Posterior vena cava (tissue), 2 donors: ENCODE measurements at regions not wholly inside any gene's neighbourhood (a gene's known extent, or its start where the extent isn't known, plus 50 kb on each side); places are given as distances from the start of the nearest gene placed in this dataset.
A peak's percentile ranks its signal among the peaks of the same experiment; 100 is the strongest.

ENCODE experiments used
- DNase-seq: peaks from one replicate; pipeline ENCODE4 v3.0.0-alpha.2; 2020; ENCODE audit warnings: low spot score
- intact Hi-C, 2 donors: fragments of 100-400 bp; cut with DNase I; formaldehyde crosslinking; loops; one replicate each; pipeline versions ENCODE4 v1.14.1 to v1.14.2; 2022 to 2023
- donor health status: DM: yes; HTN: yes; CAD: no.
- donor health status: DM: yes; HTN: yes; CAD: no.

DNA sequence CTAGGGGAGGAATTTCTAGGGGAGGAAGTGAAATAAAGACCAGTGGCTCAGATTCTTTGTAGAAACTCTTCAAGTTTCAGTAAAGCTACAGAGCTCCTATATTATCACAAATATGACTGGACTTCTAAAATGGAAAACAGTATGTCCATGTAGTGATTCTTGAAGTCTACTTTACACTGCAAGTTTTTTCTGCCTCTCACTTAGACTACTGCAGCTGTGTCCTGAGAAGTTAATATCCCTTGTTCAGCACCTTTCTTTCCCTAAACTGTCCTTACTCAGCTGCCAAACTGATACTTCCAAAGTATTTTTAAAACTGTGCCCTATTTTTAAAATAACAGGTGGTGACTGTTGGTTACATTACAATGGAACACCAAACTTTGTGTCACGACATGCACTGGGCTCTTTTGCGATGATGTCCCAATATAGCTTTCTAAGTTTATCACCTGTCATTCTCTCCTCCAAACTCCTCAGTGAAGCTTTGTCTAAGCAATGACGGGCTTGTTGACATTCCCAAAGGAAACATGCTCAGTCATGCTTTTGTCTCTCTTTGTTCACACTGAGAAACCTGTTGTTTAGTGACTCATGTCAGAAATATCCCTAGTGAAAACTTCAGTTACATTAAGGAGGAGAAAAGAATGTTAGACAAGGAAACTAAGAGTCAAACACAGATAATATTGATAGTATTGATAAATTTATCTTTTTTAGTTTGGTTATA is 341.1 kb downstream of the ARL6IP6 start:
- no peak for DNase-seq
- intact Hi-C loops = no loop called here

DNA sequence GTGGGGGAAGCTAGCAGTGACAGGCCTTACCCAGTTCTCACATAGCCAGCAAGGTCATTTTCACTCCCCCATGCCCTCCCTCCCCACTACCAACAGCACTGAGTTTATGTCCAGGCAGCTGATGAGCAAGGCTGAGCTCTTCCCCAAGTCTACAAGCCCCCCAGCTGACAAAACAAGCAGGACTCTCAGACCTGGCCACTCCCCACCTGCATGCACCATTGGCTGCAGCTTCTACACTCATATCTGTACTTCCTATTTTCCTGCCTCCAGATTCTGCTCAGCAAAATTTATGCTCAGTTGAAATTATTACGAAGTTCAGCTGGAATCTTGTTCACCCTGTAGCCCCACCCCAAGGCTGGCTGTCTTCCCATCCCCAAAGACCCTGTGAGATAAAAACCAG is 339.3 kb downstream of the ARL6IP6 start:
- DNase-seq = no peak
- intact Hi-C loops = no loop called here

DNA sequence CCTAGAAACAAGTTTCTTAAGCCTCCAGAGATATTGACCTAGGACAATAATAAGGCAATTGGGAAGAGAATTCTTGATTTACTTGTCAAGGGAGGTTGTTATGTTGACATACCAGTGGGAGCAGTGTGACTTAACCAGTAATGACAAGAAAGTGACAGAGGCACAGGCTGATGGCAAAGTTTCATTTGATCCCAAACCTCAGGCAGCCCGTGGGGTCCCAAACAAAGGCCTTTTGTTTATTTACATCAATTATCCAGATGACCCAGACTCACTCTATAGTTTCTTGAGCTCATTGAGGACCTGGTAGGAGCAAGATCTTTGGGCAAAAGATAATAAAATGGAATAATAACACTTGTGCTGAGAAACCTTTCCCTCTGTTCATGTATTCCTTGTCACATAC is 336.8 kb downstream of the ARL6IP6 start:
- intact Hi-C loops = no loop called here
- DNase-seq = no peak

DNA sequence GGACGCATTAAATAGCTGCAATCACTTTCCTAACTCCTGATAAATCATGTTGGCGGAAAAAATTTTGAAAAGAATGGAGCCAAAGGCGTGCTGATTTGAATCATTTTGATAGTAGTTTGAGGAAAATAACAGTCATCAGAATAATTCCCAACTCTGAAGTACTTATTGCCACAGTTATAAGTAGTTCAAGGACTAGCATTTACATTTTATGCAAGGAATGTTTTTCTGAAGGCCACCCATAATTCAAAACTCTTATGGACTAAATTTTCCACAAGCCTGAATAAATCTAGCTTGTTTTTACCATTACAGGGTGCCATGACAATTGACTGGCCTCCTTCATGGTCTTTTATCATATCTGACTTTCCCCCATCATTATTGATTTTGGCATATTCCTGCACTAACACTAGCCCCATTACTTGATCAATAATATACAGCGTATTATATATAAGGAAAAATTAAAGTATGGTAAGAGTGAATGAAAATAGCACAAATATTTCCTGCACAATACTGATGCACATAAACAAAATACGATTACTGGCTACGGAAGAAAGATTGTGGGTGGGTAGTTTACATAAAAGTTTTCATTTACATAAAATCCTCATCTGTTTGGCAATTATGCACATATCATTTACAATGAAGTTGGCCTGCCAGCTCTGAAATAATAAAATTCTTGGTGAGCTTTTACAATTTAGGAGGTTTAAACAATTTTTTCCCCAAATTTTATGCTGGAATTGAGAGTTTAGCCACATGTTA is 334.6 kb downstream of the ARL6IP6 start:
- intact Hi-C loops = no loop called here
- DNase-seq = no peak

DNA sequence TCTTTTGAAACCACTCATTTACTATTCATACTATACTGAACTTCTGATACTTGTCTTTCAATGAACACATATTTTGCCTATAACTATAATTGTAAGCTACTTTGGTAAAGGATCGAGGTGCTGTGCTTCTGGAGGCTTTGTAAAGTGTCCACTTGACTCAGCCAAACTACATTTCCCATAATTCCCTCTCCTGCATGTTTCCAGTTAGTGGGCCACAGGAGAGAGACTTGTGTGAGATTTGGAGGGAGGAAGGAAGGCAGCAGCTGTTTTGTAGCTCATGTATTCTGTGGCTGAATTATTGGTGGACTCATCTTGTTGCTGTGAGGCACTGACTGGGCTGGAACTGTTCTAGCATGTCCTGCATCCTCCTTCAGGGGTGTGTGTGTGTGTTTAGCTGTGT is 328.8 kb downstream of the ARL6IP6 start:
- DNase-seq = no peak
- intact Hi-C loops = no loop called here

DNA sequence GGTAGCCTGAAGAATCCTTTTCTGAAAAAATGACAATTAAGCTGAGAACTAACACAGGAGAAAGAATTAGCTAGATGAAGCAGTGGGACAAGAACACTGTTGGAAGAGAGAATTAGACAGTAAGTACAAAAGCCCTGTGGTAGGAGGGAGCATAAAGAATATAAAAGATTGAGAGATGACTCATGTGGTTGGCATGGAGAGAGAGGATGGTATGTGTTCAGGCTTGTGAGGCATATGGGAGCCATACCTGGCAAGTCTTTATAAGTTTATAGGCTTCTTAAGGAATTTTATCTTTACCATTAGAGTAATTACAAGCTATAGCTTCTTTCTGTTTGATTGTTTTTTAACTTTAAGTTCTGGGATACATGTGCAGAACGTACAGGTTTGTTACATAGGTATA is 325.0 kb downstream of the ARL6IP6 start:
- intact Hi-C loops = loop anchor here in 1 of 2 donors (5.0 kb wide), 1 partner anchor 254 kb away; no protein-coding TSS in a partner anchor
- no peak for DNase-seq

DNA sequence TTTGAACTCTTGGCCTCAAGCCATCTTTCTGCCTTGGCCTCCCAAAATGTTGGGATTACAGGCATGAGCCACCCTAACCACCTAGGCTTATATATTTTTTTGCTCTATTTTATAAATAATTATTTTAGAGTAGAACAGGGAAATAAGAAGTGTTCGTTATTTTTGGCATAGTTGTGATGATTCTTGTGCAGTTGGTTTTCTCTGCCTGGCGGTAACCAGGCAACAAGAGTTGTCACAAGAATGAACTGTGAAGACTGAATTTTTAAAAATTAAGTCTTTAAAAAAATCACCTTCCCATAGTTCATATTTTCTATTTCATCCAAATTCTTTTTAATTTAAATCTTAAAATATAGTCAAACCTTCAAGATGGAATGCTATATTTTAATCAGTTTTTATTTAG is 310.2 kb downstream of the ARL6IP6 start:
- no peak for DNase-seq
- intact Hi-C loops = no loop called here

DNA sequence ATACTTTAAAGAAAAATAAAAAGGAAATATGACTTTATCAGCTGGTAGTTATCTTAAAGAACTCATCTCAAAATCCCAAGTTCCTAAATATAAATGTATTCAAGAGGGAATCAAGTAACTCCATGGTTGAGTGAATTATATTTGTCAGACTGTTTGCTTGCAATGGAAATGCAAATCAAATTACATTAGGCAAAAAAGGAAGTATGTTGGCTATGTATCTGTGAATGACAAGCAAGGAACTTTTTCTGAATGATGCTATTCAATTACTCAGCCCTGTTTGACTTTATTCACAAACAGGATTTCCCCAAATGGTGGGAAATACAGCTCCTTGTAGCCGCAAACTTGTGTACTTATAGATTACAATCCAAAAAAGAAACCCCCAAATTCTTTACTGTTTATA is 309.1 kb downstream of the ARL6IP6 start:
- DNase-seq = no peak
- intact Hi-C loops = no loop called here

DNA sequence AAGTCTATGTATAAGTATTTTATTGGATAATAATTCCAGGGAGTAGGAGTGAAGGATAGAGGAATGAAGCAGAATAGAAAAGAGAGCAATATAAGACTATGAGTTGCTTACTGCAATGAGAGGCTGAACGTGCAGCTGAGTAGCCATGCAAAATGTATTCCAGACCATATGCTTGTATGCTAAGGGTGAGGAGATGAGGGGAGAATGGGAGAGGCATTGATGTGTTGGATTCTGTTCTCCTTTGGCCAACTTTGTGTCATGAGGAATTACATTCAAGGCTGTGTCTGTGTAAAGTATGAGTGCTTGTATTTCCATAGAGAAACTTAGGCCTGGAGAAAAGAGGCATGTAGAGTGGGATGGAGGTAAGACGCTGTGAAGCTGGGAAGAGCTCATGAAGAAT is 301.8 kb downstream of the ARL6IP6 start:
- DNase-seq = no peak
- intact Hi-C loops = no loop called here

DNA sequence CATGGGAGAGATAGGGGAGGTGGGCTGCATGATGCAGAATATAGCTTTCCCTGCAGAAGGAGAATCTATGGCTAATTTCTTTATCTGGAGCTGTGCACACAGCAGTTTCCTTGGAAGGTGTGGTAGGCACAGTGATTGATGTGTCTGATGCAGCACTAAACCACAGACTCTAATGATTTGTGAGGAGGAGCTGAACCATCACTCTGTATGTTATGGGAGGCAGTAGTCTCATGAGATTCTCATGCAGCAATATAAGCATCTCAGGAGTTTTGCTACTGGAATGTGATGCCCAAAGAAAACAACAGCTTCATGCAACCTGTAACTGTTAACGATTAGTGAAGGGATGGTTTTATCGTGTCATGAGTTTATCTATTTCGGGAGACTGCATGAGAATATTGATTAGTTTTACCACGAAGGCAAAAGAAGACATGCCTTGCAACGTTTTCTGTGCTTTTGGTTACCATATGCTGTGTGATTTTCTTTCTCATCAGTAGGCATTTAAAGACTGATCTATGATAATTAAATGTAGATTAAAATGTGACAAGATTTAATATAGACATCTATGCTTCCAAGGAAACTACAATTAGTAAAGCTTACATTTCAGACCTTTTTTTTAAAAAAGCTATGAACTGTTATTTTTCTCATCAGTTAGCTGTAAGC is 286.8 kb downstream of the ARL6IP6 start:
- intact Hi-C loops = no loop called here
- DNase-seq = no peak

DNA sequence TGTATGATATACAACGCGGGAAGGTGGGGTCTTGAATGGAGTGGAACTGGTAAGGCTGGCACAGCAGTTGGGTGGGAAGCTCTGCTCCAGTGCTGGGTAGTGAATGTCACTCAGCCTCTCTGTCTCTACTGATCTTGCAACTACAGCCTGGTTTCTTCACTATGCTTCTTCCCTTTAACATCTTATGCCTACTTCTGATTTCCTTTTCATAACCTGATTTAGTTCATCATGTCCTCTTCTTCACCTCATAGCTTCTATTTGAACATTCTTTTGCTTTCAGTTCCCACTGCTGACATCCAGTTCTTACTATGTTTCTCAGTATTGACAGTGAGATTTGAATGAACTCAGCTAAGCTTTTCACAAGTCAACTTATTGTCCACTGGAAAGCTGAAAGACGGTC is 286.2 kb downstream of the ARL6IP6 start:
- peak; percentile 34 for DNase-seq
- intact Hi-C loops = no loop called here

DNA sequence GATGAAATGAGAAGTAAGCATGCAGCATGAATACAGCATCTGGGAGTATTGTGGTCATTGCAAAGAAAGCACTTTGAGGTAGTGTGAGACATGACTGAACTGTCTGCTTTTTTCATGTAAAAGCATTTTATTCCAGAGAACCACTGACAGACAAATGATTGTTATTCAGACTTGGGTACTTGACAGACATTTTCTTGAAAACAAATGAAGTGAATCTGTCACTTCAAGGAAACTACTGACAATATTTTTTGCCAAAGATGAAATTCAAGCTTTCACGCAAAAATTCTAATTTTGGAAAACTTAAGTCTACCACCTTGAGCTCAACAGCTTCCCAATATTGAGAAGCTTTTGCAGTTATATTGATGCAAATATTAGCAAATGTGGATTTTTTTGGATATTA is 255.7 kb downstream of the ARL6IP6 start:
- intact Hi-C loops = no loop called here
- DNase-seq = no peak

DNA sequence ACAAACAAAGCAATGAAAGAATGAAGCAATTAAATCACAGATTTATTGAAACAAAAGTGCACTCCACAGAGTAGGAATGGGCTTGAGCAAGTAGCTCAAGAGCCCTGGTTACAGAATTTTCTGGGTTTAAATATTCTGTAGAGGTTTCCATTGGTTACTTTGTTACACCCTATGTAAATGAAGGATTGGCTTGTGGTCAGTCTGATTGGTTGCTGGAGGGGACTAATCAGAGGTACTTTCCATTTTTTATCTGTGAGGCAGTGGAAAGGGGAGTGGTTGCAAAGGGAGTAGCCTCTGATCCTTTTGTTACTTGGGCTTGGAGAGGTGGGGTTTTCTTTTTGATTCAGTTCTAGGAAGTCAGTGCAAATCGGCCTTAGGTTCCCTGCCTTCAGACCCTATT is 253.3 kb downstream of the ARL6IP6 start:
- DNase-seq = no peak
- intact Hi-C loops = no loop called here

DNA sequence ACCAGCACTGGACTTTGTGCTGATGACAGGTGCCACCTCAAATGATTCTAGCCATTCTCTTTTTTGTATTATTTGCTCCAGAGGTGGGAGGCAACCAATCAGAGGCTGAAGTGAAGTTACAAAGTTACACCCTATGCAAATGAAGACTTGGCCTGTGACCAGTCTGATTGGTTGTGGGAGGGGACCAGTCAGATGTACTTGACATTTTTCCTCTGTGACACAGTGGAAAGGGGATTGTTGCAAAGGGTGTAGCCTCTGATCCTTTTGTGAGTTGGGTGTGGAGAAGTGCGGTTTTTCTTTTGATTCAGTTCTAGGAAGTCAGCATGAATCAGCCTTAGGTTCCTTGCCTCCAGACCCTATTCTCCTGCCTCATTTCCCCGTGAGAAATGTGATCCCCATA is 244.0 kb downstream of the ARL6IP6 start:
- DNase-seq = no peak
- intact Hi-C loops = no loop called here

DNA sequence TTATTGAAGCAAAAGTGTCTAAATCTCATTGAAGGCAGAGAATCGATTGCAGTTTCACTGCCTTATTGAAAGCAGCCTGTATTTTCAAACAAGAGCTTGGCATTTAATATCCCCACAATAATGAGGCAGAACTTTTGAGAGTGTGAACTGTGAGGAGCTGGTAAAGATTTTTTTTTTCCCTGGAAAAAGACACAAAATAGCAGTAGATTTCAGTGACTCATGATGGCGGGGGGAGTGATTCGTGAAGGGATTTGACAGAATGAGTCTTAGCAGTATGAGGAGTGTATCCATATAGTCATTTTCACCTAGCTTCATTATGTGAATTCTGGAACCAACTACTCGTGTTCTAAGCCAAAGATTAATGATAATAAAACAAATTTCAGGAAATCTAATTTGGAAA is 242.9 kb downstream of the ARL6IP6 start:
- intact Hi-C loops = no loop called here
- no peak for DNase-seq

DNA sequence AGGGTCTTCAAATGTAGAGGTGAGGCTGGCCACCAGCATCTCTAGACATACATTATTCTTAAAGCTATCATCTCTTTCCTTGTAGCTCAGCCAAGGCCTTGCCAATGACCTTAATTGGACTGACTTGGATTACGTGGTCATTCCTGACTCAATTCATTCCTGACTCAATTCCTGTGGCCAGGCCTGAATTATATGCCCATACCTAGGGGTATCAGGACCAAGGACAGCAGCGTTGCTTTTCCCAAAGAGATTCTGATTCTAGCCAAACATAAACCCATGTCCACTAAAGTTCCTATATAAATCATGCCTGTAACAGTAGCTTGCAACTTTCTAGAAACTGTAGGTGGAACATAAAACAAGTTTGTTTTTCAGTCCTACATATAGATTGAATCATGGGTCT is 231.7 kb downstream of the ARL6IP6 start:
- intact Hi-C loops = no loop called here
- DNase-seq = no peak

DNA sequence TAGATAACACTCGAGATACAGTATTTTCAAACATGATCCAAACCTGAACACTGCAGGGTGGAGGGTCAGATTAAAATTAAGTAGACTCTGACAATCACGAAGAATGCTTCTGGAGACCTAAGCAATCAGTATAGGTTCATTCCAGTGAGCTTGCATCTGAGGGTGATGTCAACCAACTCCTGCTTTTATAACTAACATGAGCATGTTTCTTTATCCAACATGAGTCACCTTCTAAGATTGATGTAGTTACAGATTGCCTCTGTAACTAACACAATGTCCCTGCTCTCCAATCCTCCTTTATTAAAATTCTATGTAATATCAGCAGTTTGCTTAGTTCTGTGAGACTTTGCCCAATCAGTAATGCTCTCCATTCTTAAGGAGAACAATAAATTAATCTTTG is 225.7 kb downstream of the ARL6IP6 start:
- intact Hi-C loops = no loop called here
- no peak for DNase-seq

DNA sequence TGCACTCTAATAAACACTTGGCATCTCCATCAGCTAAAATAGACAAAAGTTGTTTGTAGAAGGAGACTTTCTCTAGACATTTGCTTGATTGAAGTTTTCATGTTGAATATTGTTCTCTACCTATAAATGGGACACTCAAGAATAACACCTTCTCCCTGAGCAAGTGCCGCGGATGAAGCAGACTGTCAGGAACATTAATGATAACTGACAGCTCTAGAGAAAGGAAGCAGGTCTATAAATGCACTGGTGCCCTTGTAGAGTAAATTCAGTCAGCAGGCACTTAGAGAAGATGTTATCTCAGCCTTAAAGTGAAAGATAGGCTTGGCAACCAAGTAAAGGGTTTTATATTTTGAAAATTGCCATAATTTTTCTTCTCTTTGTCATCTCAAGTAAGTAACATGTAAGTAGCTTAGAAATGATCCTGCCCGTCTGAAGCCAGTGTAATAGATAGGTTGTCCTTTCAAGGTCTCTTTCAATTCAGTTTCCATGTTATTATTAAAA is 224.6 kb downstream of the ARL6IP6 start:
- intact Hi-C loops = no loop called here
- DNase-seq = no peak

DNA sequence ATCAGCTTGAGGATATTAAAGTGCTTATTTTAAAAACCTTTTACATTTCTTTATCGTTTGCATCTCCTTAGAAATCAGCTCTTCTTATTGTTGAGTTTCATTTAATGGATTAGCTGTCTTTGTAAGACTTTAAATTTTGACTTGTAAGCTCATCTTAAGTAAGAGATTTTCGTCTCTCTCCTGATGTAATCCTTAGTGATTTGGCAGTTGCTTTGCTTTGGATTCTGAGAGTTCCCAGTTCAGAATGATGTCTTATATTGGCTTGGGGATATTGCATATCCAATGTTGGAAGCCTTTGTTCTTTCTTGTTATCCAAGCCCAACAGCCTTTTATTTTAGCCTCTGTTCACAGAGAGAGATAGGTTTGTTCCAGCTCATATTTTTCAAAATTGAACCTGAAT is 212.1 kb downstream of the ARL6IP6 start:
- DNase-seq = no peak
- intact Hi-C loops = no loop called here

DNA sequence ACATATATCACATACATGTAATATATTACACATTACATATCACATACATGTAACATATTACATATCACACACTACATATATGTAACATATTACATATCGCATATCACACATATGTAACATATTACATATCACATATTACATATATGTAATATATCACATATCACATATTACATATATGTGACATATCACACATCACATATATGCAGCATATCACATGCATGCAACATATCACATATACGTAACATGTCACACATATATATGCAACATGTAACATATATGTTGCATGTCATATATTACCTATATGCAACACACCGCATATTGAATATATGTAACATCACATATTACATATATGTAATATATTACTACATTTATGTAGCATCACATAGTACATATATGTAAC is 211.2 kb downstream of the ARL6IP6 start:
- intact Hi-C loops = no loop called here

More for the DNA sequence above, 211.2 kb downstream of the ARL6IP6 start:
- DNase-seq = no peak
